H9 (cell line): ENCODE measurements at regions not wholly inside any gene's neighbourhood (a gene's known extent, or its start where the extent isn't known, plus 50 kb on each side); places are given as distances from the start of the nearest gene placed in this dataset.

ENCODE experiments used
- DNase-seq: peaks from one replicate; pipeline ENCODE4 v3.0.0-alpha.2; 2017
- H2AFZ ChIP-seq: one replicate; pipeline ENCODE4 v1.6.1; 2013; ENCODE audit warnings: mild to moderate bottlenecking, low read length, control low read depth, moderate library complexity
- H2AK5ac ChIP-seq: 2 replicates; pipeline ENCODE4 v1.6.1; 2013; ENCODE audit warnings: low read length, control low read depth, mixed read lengths; ENCODE audit not compliant: insufficient read length
- H2BK120ac ChIP-seq: one replicate; pipeline ENCODE4 v1.6.1; 2013; ENCODE audit warnings: low read depth, mild to moderate bottlenecking, low read length, control low read depth, inconsistent platforms; ENCODE audit not compliant: poor library complexity, severe bottlenecking
- H2BK12ac ChIP-seq: 2 replicates; pipeline ENCODE4 v1.6.1; 2013; ENCODE audit warnings: low read length, control low read depth, mixed read lengths, low read depth; ENCODE audit not compliant: insufficient read length
- H2BK15ac ChIP-seq: 2 replicates; pipeline ENCODE4 v1.6.1; 2013; ENCODE audit warnings: low read depth, low read length, control low read depth
- H2BK20ac ChIP-seq: one replicate; pipeline ENCODE4 v1.6.1; 2013; ENCODE audit warnings: low read depth, mild to moderate bottlenecking, low read length, control low read depth, inconsistent platforms; ENCODE audit not compliant: poor library complexity, severe bottlenecking
- H2BK5ac ChIP-seq: 2 replicates; pipeline ENCODE4 v1.6.1; 2013; ENCODE audit warnings: low read length, control low read depth, mixed read lengths; ENCODE audit not compliant: insufficient read length
- H3K14ac ChIP-seq: 2 replicates; pipeline ENCODE4 v1.6.1; 2013; ENCODE audit warnings: low read length, control low read depth; ENCODE audit not compliant: insufficient read depth
- H3K18ac ChIP-seq: 2 replicates; pipeline ENCODE4 v1.6.1; 2013; ENCODE audit warnings: low read depth, mild to moderate bottlenecking, mixed read lengths, low read length, control low read depth; ENCODE audit not compliant: insufficient read length
- H3K23ac ChIP-seq: 2 replicates; pipeline ENCODE4 v1.6.1; 2013; ENCODE audit warnings: low read length, control low read depth, mixed read lengths, low read depth; ENCODE audit not compliant: insufficient read length
- H3K23me2 ChIP-seq: 2 replicates; pipeline ENCODE4 v1.6.1; 2013; ENCODE audit warnings: low read depth, mild to moderate bottlenecking, mixed read lengths, low read length, control low read depth; ENCODE audit not compliant: insufficient read length, poor library complexity, severe bottlenecking
- H3K27ac ChIP-seq: 2 replicates; pipeline ENCODE4 v1.5.1; 2013; ENCODE audit warnings: low read length, control low read depth, mixed read lengths, low read depth; ENCODE audit not compliant: insufficient read length
- H3K27me3 ChIP-seq: 2 replicates; pipeline ENCODE4 v1.6.1; 2013; ENCODE audit warnings: low read length, control low read depth, inconsistent platforms; ENCODE audit not compliant: insufficient read depth
- H3K4ac ChIP-seq: 2 replicates; pipeline ENCODE4 v1.6.1; 2013; ENCODE audit warnings: low read depth, mild to moderate bottlenecking, control low read depth, inconsistent platforms, low read length, moderate library complexity
- H3K4me1 ChIP-seq: 2 replicates; pipeline ENCODE4 v1.6.1; 2013; ENCODE audit warnings: low read length, control low read depth, inconsistent platforms; ENCODE audit not compliant: insufficient read depth
- H3K4me2 ChIP-seq: 2 replicates; pipeline ENCODE4 v1.6.1; 2013; ENCODE audit warnings: low read length, control low read depth, mixed read lengths; ENCODE audit not compliant: insufficient read length, insufficient read depth
- H3K56ac ChIP-seq: 2 replicates; pipeline ENCODE4 v1.6.1; 2013; ENCODE audit warnings: low read depth, mild to moderate bottlenecking, mixed read lengths, low read length, control low read depth; ENCODE audit not compliant: insufficient read length
- H3K79me1 ChIP-seq: 2 replicates; pipeline ENCODE4 v1.6.1; 2013; ENCODE audit warnings: low read depth, mild to moderate bottlenecking, moderate library complexity, low read length, control low read depth, inconsistent platforms; ENCODE audit not compliant: insufficient read depth, poor library complexity, severe bottlenecking
- H3K79me2 ChIP-seq: 2 replicates; pipeline ENCODE4 v1.6.1; 2013; ENCODE audit warnings: low read length, control low read depth, inconsistent platforms; ENCODE audit not compliant: insufficient read depth
- H3K9ac ChIP-seq: 2 replicates; pipeline ENCODE4 v1.6.1; 2013; ENCODE audit warnings: low read length, control low read depth, mixed read lengths; ENCODE audit not compliant: insufficient read length; ENCODE audit errors: extremely low read depth
- H3K9me3 ChIP-seq: one replicate; pipeline ENCODE4 v1.6.1; 2013; ENCODE audit warnings: low read depth, low read length, inconsistent platforms; ENCODE audit not compliant: control insufficient read depth
- H3T11ph ChIP-seq: one replicate; pipeline ENCODE4 v1.6.1; 2013; ENCODE audit warnings: mild to moderate bottlenecking, low read length, control low read depth, inconsistent platforms
- H4K20me1 ChIP-seq: one replicate; pipeline ENCODE4 v1.6.1; 2013; ENCODE audit not compliant: control insufficient read depth, insufficient read length, insufficient read depth
- H4K5ac ChIP-seq: 2 replicates; pipeline ENCODE4 v1.6.1; 2013; ENCODE audit warnings: low read depth, mild to moderate bottlenecking, mixed read lengths, low read length, control low read depth; ENCODE audit not compliant: insufficient read length
- H4K8ac ChIP-seq: replicated peaks from 2 replicates; pipeline ENCODE4 v1.6.1; 2013; ENCODE audit warnings: low read length, control low read depth, mixed read lengths, low read depth; ENCODE audit not compliant: insufficient read length
- H4K91ac ChIP-seq: 2 replicates; pipeline ENCODE4 v1.6.1; 2013; ENCODE audit warnings: low read depth, mild to moderate bottlenecking, moderate library complexity, mixed read lengths, low read length, control low read depth; ENCODE audit not compliant: insufficient read length
- H3K27ac Mint-ChIP-seq, 3 experiments: 2 replicates in 2 of 3; 3 replicates in 1 of 3; pipeline ENCODE4 v1.8.0; 2020 to 2021; ENCODE audit warnings: mixed read lengths in 3 of 3, mild to moderate bottlenecking in 1 of 3, moderate library complexity in 1 of 3
- H3K27me3 Mint-ChIP-seq: 2 replicates; pipeline ENCODE4 v1.8.0; 2021; ENCODE audit warnings: low read depth, mild to moderate bottlenecking, moderate library complexity, mixed read lengths
- H3K36me3 Mint-ChIP-seq, 3 experiments: 2 replicates in 2 of 3; 3 replicates in 1 of 3; pipeline ENCODE4 v1.8.0; 2020 to 2021; ENCODE audit warnings: low read depth in 3 of 3, mixed read lengths in 3 of 3; ENCODE audit not compliant: insufficient read depth in 1 of 3
- H3K4me1 Mint-ChIP-seq, 2 experiments: 2 replicates each; pipeline ENCODE4 v1.8.0; 2020; ENCODE audit warnings: mixed read lengths in 2 of 2
- H3K4me3 Mint-ChIP-seq, 2 experiments: 2 replicates in 1 of 2; 3 replicates in 1 of 2; pipeline ENCODE4 v1.8.0; 2020 to 2021; ENCODE audit warnings: mild to moderate bottlenecking in 2 of 2, mixed read lengths in 2 of 2, moderate library complexity in 1 of 2
- H3K9me3 Mint-ChIP-seq, 2 experiments: 2 replicates in 1 of 2; 3 replicates in 1 of 2; pipeline ENCODE4 v1.8.0; 2020; ENCODE audit warnings: mild to moderate bottlenecking in 2 of 2, mixed read lengths in 2 of 2, moderate library complexity in 1 of 2
- CTCF ChIP-seq: fragments of 200-600 bp; sonication (generic); conservative IDR thresholded peaks from 3 replicates; pipeline ENCODE4 v1.8.0; 2021; ENCODE audit warnings: antibody characterized with exemption, mild to moderate bottlenecking
- WGBS: extraction: QIAGEN DNeasy Blood & Tissue Kit; methylation state at CpG from one replicate; pipeline ENCODE4 v1.1.7; 2013; ENCODE audit warnings: missing lambda C conversion rate, low lambda C conversion rate, mixed read lengths; ENCODE audit not compliant: insufficient read length; ENCODE audit errors: extremely low coverage; 5-methylcytosine and 5-hydroxymethylcytosine counted together

- no peak overlapping the region for H3K14ac ChIP-seq
- H2AK5ac ChIP-seq, result no peak overlapping the region
- H4K91ac ChIP-seq, result no peak overlapping the region
- TF ChIP-seq CTCF, result no peak
- H3K4me2 ChIP-seq, result no peak overlapping the region
- no peak overlapping the region for H4K5ac ChIP-seq
- H3K79me2 ChIP-seq, result no peaks in the 10 kb centered on the region
- H3K18ac ChIP-seq, result no peak overlapping the region
- peaks cover 3% of the 10 kb centered on the region; the same call in 1 of the 2 replicates for H3K4me1 ChIP-seq
- no peak overlapping the region for H2BK12ac ChIP-seq
- H3K4ac ChIP-seq, result no peak overlapping the region
- H3K23ac ChIP-seq, result no peak overlapping the region
- H2BK5ac ChIP-seq, result no peak overlapping the region
- peaks cover 4 to 7% of the 10 kb centered on the region in 2 experiments; a peak in 3 of 4 replicates for H3K4me1 Mint-ChIP-seq
- H3T11ph ChIP-seq, result no peak overlapping the region
- H2BK15ac ChIP-seq, result no peak overlapping the region
- H3K27me3 Mint-ChIP-seq, result no peaks in the 10 kb centered on the region
- H3K27ac Mint-ChIP-seq, result no peak overlapping the region
- H3K27ac ChIP-seq, result no peak overlapping the region
- H3K36me3 Mint-ChIP-seq, result no peaks in the 10 kb centered on the region; a peak in 1 of 7 replicates
- WGBS, result no CpG with 5 or more reads among the region's 1 CpG
- no peaks in the 10 kb centered on the region for H3K79me1 ChIP-seq
- no peaks in the 10 kb centered on the region for H3K27me3 ChIP-seq
- H3K9me3 ChIP-seq, result no peaks in the 10 kb centered on the region
- no peak overlapping the region for H4K8ac ChIP-seq
- no peak overlapping the region for H3K4me3 Mint-ChIP-seq
- no peak overlapping the region for H3K56ac ChIP-seq
- H3K9ac ChIP-seq, result no peak overlapping the region
- DNase-seq, result no peak
- H2BK20ac ChIP-seq, result no peak overlapping the region
- H3K23me2 ChIP-seq, result no peaks in the 10 kb centered on the region
- no peak overlapping the region for H2AFZ ChIP-seq
- H3K9me3 Mint-ChIP-seq, result no peaks in the 10 kb centered on the region; a peak in 1 of 5 replicates
- H4K20me1 ChIP-seq, result no peaks in the 10 kb centered on the region
- no peak overlapping the region for H2BK120ac ChIP-seq
Observed at GRCh38 chr21:28690196-28690595, 302.5 kb downstream of the LTN1 start.
